UCSD-AML1 (cell line): ENCODE measurements at regions not wholly inside any gene's neighbourhood (a gene's known extent, or its start where the extent isn't known, plus 50 kb on each side); places are given as distances from the start of the nearest gene placed in this dataset.

Source experiments
- DNase-seq: peaks from one replicate; lab custom pipeline; 2025; ENCODE audit not compliant: unreplicated experiment; lab: John Stamatoyannopoulos, UW

DNA sequence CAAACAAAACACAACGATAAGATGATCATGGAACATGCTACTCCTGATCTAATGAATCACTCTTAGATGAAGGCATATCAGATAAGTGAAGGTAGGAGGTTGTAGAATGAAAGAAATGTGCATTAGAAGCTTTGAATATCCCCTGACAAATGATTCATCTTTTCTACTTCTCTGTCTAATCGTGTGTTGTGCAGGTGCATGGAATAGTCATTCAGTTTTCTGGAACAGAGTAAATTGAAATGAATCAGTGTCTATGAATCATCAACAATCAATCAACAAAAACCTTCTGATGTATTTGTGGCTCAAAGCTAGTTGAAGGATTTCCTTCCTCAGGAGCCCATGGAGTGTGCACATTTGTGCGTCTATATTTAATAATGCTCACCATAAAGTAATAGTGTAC is 1290.4 kb upstream of the PCDH20 start:
- no peak for DNase-seq

DNA sequence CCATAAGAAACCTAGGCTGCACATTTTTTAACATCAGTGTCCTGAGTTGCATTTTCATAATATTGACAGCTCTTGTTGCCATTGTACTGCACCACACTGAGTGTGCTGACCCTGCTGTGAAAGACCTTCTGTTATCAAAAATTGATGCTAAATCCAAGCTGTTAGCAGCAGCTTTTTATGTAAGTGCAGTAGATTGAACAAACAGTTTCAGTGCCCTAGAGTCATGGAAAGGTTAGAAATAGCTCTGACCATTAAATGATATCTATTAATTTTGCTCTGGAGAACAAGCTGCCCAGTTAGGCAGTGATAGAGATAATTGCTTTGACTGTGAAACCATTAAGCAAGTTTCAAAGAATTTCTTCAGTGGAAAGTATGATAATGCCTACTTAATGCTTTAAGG is 1289.2 kb upstream of the PCDH20 start:
- DNase-seq, result no peak

DNA sequence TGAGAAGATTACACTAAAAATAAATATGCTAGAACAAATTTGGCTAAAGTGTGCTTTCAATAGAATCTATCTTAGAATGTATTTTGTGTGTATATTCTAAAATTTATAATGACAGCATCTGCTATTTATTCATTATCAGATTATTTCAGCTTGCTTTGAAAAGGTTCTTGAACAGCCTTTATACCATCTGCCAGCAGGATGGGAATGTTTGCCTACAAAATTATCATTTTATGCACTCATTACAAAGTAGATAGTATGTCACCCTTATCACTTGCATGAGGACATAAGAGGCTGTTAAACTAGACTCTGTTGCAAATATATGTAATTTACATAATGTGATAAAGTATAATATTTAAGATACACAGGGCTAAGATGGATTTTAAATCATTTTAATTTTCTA is 1286.9 kb upstream of the PCDH20 start:
- no peak for DNase-seq

DNA sequence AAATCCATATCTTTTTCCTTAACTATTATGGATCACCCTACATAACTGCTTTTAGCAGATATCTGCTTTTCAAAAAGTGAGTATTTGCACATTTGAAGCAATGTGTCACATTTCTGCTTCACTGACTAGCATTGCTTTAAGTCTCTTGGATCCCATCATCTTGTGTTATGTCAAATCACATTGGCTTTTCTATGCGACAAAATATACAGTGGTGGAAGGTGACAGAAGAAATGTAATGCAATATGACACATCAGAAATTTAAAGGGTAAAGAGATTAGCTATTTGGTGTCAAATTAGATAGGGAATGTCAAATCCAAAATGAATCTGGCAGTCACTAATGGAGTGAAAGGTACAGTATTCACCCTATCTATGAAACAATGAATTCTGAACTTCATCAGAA is 1282.1 kb upstream of the PCDH20 start:
- no peak for DNase-seq

DNA sequence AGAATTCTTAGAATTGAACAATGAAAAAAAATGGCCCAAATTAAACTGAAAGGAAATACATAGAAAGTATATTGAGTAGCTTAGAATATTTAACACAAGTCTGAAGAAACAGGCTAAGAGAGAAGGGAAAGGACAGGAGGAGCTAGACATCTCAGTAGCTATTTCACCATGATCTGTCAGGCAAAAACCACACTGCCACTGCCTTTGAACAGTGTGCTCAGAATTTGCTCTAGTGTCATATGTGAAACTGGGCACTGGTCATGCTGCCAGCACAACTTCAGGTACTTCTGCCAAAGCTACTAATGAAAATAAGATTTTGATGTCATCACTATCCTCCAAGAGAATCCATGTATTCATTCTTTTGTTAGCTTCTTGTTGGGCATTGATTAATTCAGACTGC is 1280.8 kb upstream of the PCDH20 start:
- DNase-seq, result no peak

DNA sequence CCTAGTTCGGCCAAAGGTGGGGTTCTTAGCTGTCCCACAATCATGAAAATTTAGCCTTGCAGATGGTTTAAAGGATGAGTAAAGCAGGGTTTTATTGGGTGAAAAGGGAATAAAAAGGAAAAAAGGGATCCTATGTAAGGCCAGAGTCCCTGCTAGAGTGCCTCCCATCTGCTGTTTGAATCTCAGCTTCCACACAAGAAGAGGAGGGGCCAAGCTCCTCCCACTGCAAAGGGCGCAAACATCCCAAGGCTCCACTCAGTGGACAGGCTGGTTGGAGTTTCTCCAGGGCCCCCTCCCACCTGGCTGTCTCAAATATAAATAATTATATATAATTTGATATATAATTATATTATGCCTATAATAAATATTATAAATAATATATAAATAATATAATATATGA is 1272.1 kb upstream of the PCDH20 start:
- no peak for DNase-seq

DNA sequence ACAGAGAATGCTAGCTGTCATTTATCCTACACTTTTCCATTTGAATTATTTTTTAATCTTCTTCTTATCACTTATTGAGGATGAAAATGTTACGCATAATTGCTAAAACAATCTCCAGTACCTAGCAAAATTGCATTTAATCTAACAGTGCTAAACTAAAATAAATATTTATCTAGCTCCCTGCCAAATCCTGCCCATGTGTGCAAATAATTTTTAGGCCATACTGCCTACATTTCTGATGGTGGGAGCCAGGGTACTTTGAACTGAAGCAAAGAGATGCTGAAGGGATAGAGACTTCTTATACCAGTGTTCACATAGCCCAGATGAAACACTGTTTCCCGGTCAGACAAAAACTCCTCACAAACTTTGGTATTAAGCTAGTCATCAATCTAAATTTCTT is 1268.7 kb upstream of the PCDH20 start:
- DNase-seq, result no peak

DNA sequence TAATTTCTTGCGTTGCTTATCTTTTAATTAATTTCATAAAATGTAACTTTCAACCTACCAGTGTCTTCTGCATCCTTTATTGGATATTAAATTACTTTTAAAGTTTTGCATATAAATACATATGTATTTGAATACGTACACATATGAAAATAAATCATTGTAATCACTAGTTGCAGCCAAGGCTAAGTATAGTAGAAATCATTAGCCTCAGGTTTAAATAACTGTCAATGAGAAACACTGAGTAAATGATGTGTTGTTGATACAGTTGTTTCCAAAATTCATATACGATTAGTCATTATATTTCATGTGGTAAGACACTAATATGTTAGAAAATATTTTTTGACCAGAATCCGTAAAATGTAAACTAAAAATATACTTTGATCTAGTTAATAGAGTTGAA is 1267.1 kb upstream of the PCDH20 start:
- no peak for DNase-seq

DNA sequence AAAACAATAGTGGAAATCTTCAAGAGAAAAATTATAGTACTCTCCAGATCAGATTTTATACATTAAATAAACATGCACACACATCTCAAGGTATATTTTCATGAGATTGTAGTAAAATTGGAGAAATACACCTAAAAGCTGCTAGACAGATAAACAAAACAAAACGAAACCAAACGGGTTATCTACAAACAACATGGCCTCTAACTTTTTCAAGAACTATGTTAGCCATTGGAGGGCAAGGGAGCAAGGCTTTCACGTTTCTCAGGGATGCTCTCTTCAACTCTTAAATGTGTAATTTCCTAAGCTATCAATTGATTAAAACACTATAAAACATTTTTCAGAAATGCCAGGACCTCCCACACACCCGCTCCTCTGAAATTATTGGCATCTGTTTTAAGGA is 1262.4 kb upstream of the PCDH20 start:
- no peak for DNase-seq

DNA sequence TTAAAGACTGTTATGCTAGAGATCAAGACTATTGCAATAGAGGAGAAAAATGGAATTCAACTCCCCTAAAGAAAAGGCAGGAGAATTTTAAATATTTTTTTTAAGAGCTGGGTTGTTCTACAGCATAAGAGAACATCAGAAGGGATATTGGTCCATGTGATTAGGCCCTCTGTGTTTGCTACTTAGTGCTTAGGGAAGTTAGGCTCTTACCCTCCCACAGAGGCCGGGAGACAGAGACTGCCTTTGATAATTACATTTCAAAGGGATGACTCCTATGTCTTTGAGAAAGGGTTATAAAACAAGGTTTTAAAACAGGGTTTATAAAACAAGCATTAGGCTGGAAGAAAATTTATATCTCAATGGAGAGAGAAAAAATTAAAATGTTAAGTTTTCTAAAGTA is 1248.1 kb upstream of the PCDH20 start:
- no peak for DNase-seq

DNA sequence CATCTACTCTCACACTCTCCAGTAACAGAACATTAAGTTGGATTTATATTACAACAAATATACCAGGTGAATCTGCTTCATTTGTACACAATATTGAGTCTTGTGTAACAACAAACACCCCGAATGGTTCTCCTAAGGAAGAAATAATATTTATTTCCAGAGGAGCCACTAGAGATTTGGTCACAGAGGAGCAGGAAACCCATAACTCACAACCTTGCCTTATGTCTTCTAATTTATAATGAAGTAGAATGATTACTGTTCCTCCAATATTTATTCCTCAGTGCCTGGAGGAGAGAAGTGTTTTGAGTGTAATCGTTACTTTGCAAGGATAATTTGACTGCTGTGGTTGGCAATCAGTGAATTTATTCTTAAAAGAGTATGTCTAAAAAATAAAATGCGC is 1243.7 kb upstream of the PCDH20 start:
- DNase-seq, result no peak

DNA sequence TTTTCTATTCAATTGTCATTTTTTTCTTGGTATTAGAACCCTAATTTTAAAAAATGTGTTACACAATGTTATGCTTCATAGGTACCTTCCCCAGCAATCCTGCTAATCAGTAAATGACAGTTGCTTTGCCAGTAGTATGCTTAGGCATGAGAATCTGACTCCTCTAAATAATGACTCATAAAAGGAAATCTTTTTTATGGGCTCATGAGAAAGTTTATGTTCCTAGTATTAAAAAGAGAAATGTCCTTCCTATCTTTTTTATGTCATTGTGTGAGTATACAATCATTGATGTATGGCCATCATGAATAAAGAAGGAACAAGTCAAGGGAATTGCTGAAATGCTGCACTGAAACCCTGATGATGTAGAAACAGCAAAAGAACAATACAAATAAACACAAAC is 1237.7 kb upstream of the PCDH20 start:
- no peak for DNase-seq

DNA sequence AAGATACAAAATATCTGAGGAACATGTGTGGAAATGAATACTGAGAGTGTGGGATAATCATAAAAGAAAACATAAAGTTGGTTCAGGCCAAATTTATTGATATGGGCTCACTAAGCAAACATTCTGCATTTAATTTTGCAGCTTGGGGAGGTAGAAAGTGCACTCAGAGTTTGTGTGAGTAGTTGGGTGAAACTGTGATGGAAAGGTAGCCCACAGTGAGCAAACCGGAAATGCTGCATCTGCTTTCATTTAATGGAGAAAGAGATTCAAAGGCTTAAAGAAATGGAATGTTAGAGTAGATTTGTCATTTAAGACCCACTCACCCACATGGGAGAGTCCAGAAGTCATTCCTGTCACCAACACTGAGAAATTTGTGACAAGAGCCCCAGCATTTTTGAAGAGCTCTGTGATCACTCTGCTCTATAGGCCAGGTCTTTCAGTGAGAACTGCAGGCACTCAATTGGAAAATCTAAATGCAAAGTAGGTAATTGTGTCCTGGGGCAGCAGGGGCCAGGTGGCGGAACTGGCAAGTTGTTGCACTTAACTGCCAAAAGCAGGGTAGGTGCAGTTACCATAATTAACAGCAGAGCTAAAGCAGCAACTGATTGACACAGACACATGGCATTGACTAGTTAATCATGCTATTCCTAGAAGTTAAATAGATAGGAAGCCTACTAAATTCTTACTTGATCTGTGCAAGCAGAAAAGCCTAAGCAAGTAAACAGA is 1228.3 kb upstream of the PCDH20 start:
- no peak for DNase-seq

DNA sequence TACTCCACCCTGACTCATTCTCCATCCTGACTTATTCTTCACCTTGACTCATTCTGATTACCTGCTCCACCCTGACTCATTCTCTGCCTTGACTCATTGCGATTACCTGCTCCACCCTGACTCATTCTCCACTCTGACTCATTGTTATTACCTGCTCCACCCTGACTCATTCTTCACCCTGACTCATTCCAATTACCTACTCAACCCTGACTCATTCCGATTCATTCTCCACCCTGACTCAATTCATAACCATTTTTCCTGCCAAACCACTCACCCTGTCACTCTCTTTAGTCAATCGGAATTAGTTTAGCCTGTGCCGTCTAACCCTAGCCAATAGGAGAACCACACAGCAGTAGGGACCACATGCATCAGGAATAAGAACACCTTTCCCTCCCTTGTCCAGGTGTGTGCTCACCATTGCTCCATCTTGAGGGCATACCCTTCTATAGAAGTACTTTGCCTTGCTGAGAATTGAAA is 1227.4 kb upstream of the PCDH20 start:
- no peak for DNase-seq

DNA sequence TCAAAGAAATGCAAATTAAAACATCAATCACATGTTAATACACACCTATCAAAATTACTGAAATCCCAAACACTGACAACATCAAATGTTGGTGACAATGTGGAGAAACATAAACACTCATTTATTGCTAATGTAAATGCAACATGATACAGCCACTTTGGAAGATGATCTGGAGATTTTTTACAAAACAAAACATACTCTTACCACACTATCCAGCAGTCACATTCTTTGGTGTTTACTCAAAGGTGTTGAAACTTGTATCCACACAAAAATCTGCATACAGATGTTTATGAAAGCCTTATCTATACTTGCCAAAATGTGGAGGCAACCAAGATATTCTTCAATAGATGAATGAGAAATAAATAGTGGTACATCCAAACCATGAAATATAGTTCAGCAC is 1219.5 kb upstream of the PCDH20 start:
- no peak for DNase-seq

DNA sequence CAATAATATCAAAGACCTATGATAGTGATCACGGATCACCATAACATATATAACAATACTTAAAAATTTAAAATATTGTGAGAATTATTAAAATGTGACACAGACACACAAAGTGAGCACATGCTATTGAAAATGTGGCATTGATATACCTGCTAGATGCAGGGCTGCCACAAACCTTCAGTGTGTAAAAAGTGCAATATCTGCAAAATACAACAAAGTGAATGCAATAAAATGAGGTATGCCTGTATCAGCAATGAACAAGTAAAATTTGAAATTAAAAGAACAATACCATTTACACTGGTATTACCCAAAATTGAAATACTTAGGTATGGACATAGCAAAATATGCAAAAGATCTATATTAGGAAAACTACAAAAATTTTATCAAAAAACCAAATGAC is 1217.8 kb upstream of the PCDH20 start:
- DNase-seq, result no peak

DNA sequence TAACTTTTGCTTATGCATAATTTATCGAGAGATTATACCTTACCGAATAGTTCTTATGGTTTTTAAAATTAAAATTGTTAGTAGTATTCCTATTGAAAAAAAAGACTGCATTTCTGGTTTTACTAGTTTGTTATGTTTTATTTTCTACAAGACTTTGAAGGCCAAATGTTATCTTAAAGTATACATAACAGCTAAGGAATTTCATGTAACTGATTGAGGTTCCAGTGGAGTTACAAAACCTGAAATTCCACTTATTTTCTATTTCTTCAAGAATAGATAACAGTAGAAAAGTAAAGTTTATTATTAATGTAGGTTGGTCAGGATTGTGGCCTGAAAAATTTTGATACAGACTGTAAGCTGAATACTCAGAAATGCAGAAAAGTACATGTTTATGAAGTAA is 1216.0 kb upstream of the PCDH20 start:
- DNase-seq, result no peak

DNA sequence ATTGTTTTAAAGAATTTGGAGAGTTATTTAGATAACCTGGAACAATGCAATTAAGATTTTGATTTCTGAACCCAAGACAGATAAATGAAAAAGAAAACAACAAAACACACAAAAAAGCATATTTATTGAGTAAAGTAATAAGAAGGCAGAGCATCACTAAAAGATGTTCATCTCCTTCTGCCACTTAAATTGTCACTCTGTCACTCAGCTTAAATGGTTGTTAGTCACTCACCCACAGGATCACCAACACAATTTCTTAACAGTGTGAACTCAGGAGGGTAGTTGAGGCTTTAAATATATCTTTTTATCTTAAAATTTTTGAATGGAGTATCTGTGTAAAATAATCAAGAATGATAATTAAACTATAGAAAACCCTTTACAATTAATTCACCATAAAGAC is 1215.5 kb upstream of the PCDH20 start:
- DNase-seq, result no peak

DNA sequence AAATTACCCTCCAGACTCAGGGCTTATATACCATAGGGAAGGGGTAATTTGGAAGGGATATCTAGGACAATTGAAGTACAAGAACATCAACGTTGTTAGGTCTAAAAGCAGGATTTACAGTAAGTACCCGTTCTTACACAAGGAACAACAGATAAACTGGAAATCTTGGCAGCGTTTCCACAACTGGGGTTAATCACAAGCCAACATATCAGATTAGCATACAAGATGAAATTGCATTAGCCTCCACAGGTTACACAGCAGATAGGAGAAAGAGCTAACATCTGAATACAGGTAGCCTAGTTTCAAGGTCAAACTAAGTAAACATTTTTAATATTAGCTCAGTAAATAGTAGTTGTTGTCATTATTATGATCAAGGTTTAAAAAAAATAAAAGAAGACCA is 1214.0 kb upstream of the PCDH20 start:
- no peak for DNase-seq

DNA sequence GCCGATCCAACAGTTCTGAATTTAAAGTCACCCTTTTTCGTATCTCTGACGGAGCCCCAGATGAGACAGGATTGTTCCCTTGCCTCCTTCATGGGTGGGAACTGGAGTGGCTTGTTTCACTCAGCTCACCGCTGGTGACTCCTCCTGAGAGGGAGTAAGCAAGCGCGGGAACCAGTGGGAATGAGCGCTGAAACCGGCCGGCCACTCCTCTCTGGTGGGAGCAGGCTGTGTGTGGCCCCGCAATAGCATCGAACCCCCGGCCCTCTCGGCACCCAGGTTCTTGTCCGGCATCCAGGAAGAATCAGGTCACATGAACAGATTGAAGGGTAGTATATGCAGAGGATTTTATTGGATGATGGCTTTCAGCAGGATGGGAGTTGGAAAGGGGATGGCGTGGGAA is 1211.6 kb upstream of the PCDH20 start:
- DNase-seq, result peak; percentile 5

DNA sequence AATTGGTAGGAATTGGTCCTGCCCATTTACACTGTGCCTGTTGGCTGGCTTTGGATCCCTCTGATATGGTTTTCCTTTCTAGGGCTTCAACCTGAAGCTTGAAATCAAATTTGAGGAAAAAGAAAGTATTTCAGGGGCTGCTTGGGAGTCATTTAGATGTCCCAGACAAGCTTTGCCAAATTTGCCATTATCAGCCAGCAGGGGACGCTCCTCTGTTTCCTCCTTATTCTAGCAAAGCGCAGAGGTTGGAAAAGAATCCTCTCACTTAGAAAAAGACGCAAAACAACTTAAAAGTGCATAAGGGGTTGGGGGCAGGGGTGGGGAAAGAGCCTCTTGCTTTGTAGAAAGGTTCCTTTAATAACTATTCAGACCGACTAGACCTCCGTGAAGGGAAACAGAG is 1211.1 kb upstream of the PCDH20 start:
- DNase-seq, result no peak

DNA sequence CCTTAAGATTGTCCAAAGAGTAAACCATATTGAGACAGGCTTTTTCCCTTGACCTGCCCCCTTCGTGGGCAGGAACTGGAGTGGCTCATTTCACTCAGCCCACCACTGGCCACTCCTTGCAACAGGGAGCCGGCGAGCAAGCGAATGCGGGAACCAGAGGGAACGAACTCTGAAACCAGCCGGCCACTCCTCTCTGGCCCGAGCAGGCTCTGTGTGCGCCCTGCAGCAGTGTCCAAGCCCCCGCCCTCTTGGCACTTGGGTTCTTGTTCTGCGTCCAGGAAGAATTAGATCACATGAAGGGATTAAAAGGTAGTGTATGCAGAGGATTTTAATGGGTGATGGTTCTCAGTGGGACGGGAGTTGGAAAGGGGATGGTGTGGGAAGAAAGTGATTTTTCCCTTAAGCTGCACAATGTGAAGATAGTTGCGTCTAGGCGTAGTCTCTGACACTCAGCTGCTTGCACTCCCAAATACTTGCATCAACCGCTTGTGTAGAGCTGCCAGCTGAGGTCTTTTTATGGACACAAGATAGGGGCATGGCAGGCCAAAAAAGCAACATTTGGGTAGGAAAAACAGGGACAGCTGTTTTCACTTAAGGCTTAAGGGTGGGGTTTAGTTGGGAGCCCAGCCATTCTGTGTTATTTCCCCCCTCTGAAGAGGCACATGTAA is 1209.7 kb upstream of the PCDH20 start:
- DNase-seq, result no peak

DNA sequence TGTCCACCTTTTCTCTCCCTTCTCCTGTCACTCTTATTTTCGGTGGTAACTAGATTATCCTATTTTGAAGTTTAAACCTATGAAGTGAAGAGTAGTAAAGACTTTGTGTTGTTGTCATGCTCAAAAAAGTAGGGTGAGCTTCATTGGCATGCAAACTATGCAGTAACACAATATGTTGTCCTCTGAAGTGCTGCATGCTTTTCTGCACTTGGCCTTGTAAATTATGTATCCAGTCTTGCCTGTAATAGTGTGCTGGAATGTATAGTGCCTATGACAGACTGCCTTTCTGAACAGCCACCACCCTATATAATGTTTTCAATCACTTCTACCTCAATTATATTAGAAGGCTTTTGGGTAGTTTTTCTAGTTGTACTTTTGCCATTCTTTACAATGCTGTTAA is 1198.2 kb upstream of the PCDH20 start:
- no peak for DNase-seq
